Pons (tissue), 1 donor: ENCODE measurements at regions not wholly inside any gene's neighbourhood (a gene's known extent, or its start where the extent isn't known, plus 50 kb on each side); places are given as distances from the start of the nearest gene placed in this dataset.

ENCODE experiments used
- DNase-seq: peaks from one replicate; pipeline ENCODE4 v3.0.0-alpha.2; 2016; ENCODE audit warnings: low spot score

DNA sequence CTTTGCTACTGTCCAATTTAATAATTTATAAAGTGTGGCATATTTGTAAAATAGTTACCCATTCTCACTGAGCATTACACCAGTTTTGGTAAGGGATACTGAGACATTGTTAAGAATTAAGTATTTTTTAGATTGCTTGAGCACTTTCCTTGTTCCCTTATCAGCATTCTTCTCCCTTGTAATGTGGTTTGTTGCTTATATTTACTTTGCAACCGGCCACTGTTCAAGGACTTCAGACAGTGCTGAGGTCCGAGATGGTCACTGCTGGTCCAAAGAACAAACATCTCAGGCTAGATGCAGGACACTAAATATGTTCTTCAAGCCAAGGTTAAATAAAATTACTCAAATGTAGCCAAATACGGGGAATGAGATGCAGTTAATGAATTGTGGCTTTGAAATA, 161.4 kb downstream of the TM9SF2 start:
- DNase-seq, result no peak

DNA sequence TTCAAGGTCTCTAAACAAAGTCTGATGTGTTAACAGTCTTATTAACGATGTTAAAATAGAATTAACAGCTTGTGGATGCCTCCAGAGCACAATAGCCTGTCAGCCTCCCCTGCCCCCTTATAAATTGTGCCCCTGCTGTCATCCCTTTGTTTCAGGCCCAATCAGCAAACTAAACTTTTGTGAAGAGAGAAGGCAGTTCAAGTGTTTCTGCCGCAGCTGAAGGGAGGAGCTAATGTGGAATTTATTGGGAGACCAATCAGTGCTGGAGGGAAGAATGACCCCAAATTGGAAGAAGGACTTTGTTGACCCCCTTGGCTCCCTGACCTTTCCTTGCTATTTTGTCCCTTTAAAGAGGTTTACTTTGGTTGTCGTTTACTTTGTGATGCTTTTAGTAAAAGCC, 160.5 kb downstream of the TM9SF2 start:
- no peak for DNase-seq

- peak; percentile 15 for DNase-seq
These were observed 158.7 kb downstream of the TM9SF2 start for GRCh38 chr13:99659866-99660554.

- DNase-seq, result no peak
These were observed 158.0 kb downstream of the TM9SF2 start for GRCh38 chr13:99659226-99659625.

DNA sequence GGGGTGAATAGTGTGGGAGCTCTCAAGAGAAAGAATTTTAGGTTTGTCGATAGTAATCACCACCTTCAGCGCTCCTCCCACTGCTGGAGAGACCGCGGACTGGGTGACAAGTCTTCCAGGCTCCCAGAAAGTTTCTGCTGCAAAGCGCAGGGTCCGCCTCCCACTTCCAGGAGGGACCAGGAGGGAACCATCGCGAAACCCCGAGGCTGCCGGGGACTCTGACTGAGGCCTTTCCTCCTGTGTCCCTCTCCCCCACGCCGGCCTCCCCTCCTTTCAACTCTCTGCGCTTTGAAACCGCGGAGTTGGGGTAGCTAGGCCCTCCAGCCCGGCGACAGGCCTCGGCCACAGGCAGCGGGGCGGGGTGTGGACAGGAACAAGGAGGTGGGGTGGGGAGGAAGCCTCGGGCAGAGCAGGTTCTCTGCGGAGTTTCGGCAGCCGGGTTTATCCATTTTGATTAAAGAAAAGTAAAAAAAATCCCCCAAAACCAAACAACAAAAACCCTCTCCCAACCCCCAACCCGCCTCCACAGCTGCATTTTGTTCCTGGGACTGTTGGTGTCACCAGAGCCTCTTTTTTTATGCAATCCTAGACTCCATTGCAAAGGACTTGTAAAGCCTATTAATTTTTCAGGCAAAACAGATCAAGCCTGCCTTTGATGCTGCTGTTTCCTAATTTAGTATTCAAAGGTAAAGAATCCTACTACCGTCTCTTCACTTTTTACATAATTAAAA, 157.2 kb downstream of the TM9SF2 start:
- peak; percentile 79 for DNase-seq

GRCh38 chr13:99657848-99658260, 156.6 kb downstream of the TM9SF2 start:
- peak; percentile 29 for DNase-seq

GRCh38 chr13:99656844-99657381, 155.6 kb downstream of the TM9SF2 start:
- peak; percentile 29 for DNase-seq

- DNase-seq, result peak; percentile 82
These were observed 154.9 kb downstream of the TM9SF2 start for GRCh38 chr13:99656092-99656745.

GRCh38 chr13:99655351-99656091, 154.2 kb downstream of the TM9SF2 start:
- DNase-seq, result no peak

DNA sequence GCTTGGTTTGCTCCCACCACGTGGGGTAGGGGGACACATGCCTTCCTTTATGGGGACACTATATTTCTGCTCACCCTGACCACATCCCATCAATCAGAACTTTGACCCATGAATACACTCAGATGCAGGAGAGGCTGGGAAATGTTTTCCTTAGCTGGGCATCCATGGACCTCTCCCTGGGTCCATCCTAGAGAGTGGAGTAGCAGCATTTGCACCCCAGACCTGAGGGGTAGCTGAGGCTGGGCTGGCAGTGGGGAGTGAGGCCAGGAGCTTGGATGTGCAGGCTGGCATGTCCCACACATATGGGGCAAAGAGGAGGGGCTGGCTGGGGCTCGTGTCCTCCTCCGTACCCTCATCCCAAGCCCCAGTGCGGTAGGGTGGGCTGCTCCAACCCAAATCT, 152.8 kb downstream of the TM9SF2 start:
- no peak for DNase-seq

GRCh38 chr13:99653526-99653925, 152.3 kb downstream of the TM9SF2 start:
- no peak for DNase-seq

DNA sequence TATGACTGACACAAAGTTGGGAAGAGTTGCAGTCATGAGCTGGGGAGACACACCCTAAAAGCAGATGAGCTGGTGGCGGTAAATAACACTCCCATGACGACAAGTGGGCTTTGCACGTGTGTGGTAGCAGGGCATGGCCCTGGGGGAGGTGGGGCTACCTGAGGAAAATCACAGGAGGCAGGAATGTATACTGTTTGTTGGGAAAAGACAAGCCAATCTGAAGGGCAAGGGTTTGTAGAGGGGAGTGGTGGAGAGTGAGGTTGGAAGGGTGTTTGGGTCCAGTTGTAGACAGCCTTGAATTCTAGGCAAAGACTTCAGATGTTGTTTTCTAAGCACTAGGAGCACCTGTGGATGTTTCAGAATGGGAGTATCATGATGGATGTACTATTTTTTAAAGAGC, 151.6 kb downstream of the TM9SF2 start:
- DNase-seq, result no peak

- no peak for DNase-seq
These were observed 150.9 kb downstream of the TM9SF2 start for GRCh38 chr13:99652141-99652540.

DNA sequence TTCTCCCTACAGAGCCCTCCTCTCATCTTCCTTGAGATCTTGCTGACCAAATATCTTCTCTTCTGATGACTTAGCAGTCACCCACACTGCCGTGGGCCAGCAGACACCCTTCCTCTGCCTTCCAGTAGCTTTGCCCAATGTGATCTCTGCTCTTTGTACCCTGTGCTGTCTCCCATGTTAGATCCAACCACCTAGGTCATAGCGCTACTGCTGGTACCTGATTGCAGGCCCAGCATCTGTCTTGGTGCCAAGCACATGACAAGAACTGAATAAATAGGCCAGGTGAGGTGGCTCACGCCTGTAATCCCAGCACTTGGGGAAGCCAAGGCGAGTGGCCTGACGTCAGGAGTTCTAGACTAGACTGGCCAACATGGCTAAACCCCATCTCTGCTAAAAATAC, 149.7 kb downstream of the TM9SF2 start:
- no peak for DNase-seq

DNA sequence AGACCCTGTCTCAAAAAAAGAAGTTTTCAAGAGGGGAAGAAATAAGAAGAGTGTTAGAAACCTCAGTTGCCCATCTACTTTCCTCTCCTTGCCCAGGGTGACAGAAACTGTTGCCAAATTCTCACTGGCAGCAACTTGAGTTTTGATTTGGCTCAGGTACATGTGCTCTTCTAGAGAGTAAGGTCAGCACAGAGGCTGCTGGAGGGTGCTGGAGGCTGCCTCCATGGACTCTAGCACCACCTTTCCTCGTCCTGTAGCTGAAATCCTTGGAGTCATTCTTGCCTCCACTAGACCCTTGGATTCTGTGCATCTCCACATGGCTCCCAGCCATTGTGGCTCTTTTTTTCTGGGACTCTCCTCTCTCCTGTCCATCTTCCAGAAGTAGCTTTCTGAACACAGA, 149.1 kb downstream of the TM9SF2 start:
- no peak for DNase-seq

DNA sequence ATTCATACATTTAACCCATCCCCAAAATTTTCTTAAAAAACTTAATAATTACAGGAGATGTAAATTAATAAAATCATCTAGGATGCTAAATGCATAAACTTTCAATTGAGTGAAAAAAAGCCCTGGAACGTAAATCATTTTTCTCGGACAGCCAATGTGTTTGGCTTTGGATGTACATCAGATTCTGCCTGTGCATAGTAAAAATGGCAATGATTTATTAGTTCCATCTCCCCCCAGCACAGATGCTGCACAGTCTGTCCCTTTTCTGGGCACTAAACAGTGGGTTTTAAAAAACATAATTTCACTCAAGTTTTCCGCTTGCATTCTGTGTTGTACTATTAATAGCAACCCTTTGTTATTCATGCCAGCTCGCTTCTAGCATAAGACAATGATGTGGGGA, 147.7 kb downstream of the TM9SF2 start:
- no peak for DNase-seq

GRCh38 chr13:99648066-99648665, 146.9 kb downstream of the TM9SF2 start:
- no peak for DNase-seq

- DNase-seq, result no peak
These were observed 146.3 kb downstream of the TM9SF2 start for GRCh38 chr13:99647596-99647985.

DNA sequence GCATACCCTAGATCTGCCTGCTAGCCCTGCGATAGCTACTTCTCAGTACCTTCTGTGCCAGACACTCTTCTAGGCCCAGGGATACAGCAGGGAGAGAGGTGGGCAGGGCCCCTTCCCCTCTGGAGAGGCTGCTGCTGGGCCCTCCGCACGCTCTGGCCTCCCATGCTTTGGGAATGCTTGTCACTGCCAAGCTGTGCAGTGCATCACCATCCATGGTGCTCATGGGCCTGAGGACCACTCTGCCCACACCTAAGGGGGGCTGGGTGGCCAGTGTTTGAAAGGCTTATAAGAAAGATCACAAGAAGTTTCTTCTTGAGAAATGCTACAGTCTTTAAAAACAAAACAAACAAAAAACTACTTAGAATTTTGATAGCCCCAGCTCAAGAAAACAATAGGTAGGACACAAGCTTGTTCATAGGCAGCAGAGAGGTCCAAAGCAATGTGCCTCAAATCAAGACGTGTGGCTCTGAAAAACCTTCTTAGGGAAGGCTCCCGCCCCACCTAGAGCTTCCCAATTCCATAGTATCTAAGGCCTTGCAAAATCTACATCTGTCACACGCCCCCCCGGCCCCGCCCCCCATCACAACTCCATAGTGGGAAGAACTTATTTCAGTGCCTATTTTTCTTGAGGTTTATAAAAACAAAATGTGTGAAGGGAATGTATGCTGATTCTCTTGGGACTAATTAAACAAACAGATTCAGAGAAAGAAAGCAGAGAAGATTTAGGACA, 145.8 kb downstream of the TM9SF2 start:
- DNase-seq, result no peak

DNA sequence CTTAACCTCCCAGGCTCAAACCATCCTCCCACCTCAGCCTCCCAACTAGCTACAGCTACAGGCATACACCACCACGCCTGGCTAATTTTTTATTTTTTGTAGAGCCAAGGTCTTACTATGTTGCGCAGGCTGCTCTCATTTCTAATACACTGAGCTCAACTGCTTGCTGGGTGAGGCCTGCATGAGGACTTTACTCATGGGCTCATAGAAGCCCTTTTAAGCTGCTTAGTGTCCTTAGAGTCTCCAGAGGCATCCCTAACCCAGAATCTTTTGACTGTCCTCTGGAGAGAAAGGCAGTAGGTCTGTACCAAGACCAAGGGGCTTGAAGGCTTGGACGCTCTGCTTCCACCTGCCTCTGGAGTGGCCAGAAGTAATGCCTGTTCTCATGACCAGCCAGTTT, 141.6 kb downstream of the TM9SF2 start:
- DNase-seq, result no peak

DNA sequence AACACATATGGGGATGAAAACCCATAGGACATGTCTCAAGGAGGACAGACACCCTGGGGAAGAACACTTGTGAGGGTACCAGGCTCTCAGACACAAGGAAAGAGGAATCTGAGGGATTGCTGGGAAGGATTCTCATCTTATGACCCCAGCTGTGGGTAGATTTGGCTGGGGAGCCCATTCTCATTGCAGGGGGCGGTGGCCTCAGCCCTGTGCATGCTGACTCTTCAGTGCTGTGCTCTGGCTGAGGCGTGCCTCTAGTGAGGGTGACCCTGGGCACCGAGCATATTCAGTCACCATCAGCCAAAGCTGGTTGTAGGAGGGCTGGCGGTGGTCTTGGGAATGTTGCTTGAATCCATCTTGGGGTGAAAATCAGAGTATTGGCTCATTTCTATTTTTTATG, 140.7 kb downstream of the TM9SF2 start:
- no peak for DNase-seq
